IPS-NIHi7 (cell line): ENCODE measurements at regions not wholly inside any gene's neighbourhood (a gene's known extent, or its start where the extent isn't known, plus 50 kb on each side); places are given as distances from the start of the nearest gene placed in this dataset.

Experiments
- DNase-seq: peaks from one replicate; pipeline ENCODE4 v3.0.0; 2012; ENCODE audit warnings: mixed read lengths; ENCODE audit errors: extremely low spot score

DNA sequence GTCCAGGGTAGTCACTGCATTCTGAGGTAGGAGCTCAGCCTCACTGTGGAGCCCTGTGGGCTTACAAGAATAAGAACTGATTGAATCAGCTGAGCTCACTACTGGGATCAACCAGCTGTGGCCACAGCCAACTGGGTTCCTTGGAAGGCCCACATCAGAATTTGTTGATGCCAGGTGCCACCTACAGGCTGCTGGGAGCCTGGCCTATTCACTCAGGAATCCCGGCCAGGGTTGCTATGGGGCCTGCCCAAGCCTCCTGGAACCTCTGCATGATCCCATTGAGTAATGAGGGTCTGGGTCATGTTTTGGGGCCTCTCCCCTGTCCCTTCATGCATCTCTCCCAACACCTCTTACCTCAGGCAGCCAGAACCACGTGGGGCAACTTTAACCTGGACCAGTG, 53.9 kb upstream of the KIAA1210 start:
- peak; percentile 44 for DNase-seq

DNA sequence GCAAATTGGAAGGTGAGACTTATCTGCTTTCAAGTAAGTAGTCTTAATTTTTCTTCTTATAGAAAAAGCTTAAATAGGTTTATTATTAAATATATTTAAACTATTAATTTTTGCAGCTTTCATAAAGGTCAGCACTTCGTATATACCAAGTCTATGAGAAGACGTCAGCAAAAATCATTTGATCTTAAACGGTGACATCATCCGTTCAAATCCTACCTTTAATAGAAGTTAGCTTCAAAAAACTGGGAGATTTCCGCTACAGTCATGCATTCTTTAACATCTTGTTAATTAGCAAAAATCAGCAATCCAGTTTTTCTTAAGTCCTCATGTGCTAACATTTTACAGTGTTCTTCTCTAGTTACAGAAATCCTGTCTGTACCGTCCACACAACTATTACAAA, 49.9 kb upstream of the PGRMC1 start:
- no peak for DNase-seq
